ENCODE measurements at regions not wholly inside any gene's neighbourhood (a gene's known extent, or its start where the extent isn't known, plus 50 kb on each side); places are given as distances from the start of the nearest gene placed in this dataset.

DNA sequence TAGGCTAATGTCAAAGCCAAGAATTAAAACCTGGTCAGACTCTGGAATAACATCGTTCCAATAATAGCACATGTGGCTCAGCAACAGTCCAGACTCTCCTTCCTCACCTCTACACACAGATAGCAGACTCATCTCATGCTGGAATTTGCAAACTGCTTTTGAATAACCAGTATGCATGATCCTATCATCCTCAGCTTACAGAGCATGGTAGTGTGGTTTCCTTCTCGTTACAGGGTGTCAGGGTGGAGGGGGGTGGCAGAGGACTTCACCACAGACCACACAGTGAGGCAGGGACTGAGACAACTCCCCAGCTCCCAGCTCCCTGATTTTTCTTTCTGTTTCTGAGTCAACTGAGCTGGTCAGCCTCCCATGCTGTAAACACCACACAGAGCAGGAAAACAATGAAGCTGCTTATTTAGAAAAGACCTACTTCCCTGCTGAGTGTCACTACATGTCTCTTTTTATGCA is 101.6 kb downstream of the RPL22L1 start:
- TF ChIP-seq, protein P1, sequence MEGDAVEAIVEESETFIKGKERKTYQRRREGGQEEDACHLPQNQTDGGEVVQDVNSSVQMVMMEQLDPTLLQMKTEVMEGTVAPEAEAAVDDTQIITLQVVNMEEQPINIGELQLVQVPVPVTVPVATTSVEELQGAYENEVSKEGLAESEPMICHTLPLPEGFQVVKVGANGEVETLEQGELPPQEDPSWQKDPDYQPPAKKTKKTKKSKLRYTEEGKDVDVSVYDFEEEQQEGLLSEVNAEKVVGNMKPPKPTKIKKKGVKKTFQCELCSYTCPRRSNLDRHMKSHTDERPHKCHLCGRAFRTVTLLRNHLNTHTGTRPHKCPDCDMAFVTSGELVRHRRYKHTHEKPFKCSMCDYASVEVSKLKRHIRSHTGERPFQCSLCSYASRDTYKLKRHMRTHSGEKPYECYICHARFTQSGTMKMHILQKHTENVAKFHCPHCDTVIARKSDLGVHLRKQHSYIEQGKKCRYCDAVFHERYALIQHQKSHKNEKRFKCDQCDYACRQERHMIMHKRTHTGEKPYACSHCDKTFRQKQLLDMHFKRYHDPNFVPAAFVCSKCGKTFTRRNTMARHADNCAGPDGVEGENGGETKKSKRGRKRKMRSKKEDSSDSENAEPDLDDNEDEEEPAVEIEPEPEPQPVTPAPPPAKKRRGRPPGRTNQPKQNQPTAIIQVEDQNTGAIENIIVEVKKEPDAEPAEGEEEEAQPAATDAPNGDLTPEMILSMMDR (IDR thresholded peaks at IDR 0.05), result no peak
- no peak for TF ChIP-seq POLR2AphosphoS5 (IDR thresholded peaks at IDR 0.05)
- TF ChIP-seq EP300 (IDR thresholded peaks at IDR 0.05), result no peak

All from upper lobe of left lung (tissue), 4 donors.